Mesenchymal stem cell (in vitro differentiated cells and primary cell): ENCODE measurements at regions not wholly inside any gene's neighbourhood (a gene's known extent, or its start where the extent isn't known, plus 50 kb on each side); places are given as distances from the start of the nearest gene placed in this dataset.

Source experiments
- DNase-seq: peaks from one replicate; pipeline ENCODE4 v3.0.0-alpha.2; 2013
- H2AFZ ChIP-seq: one replicate; pipeline ENCODE4 v1.6.1; 2013; ENCODE audit warnings: low read depth, mild to moderate bottlenecking, control low read depth, inconsistent platforms, low read length, moderate library complexity
- H2AK5ac ChIP-seq: 2 replicates; pipeline ENCODE4 v1.6.1; 2013; ENCODE audit warnings: low read length, moderate library complexity, mild to moderate bottlenecking, inconsistent platforms; ENCODE audit not compliant: severe bottlenecking
- H2BK120ac ChIP-seq: one replicate; pipeline ENCODE4 v1.6.1; 2013; ENCODE audit warnings: low read depth, mild to moderate bottlenecking, inconsistent platforms, low read length, moderate library complexity
- H2BK12ac ChIP-seq, 2 experiments: one replicate each; pipeline ENCODE4 v1.6.1; 2013; ENCODE audit warnings: inconsistent platforms in 2 of 2, low read length in 2 of 2, mild to moderate bottlenecking in 2 of 2, moderate library complexity in 2 of 2, control low read depth in 1 of 2
- H2BK15ac ChIP-seq: one replicate; pipeline ENCODE4 v1.6.1; 2013; ENCODE audit warnings: mild to moderate bottlenecking, low read depth, inconsistent platforms; ENCODE audit not compliant: poor library complexity, severe bottlenecking
- H2BK5ac ChIP-seq: 2 replicates; pipeline ENCODE4 v1.6.1; 2013; ENCODE audit warnings: low read depth, mild to moderate bottlenecking, low read length, control low read depth, inconsistent platforms; ENCODE audit not compliant: poor library complexity, severe bottlenecking
- H3K14ac ChIP-seq, 2 experiments: one replicate each; pipeline ENCODE4 v1.6.1; 2013; ENCODE audit warnings: inconsistent platforms in 2 of 2, low read length in 2 of 2, control low read depth in 1 of 2, mild to moderate bottlenecking in 1 of 2, moderate library complexity in 1 of 2
- H3K18ac ChIP-seq, 2 experiments: one replicate each; pipeline ENCODE4 v1.6.1; 2013; ENCODE audit warnings: inconsistent platforms in 2 of 2, low read length in 2 of 2, control low read depth in 1 of 2, low read depth in 1 of 2, mild to moderate bottlenecking in 1 of 2
- H3K23ac ChIP-seq, 2 experiments: one replicate each; pipeline ENCODE4 v1.6.1; 2013; ENCODE audit warnings: inconsistent platforms in 2 of 2, low read length in 2 of 2, mild to moderate bottlenecking in 2 of 2, moderate library complexity in 2 of 2, control low read depth in 1 of 2
- H3K27ac ChIP-seq: 2 replicates; pipeline ENCODE4 v1.5.1; 2013; ENCODE audit warnings: mild to moderate bottlenecking, moderate library complexity, low read length, control low read depth, inconsistent platforms; ENCODE audit not compliant: poor library complexity, severe bottlenecking
- H3K27me3 ChIP-seq, 2 experiments: 2 replicates each; pipeline versions ENCODE4 v1.6.1 to v1.7.0; 2013; ENCODE audit warnings: low read length in 2 of 2, mild to moderate bottlenecking in 2 of 2, moderate library complexity in 2 of 2, control low read depth in 1 of 2, inconsistent platforms in 1 of 2; ENCODE audit not compliant: control insufficient read depth in 1 of 2, insufficient read depth in 1 of 2
- H3K36me3 ChIP-seq, 2 experiments: 2 replicates each; pipeline versions ENCODE4 v1.6.1 to v1.7.0; 2013; ENCODE audit warnings: low read length in 2 of 2, control low read depth in 1 of 2, inconsistent platforms in 1 of 2, low read depth in 1 of 2, mild to moderate bottlenecking in 1 of 2; ENCODE audit not compliant: insufficient read depth in 2 of 2, control insufficient read depth in 1 of 2
- H3K4ac ChIP-seq, 2 experiments: one replicate each; pipeline ENCODE4 v1.6.1; 2013; ENCODE audit warnings: inconsistent platforms in 2 of 2, low read length in 2 of 2, mild to moderate bottlenecking in 2 of 2, moderate library complexity in 2 of 2, control low read depth in 1 of 2, low read depth in 1 of 2
- H3K4me1 ChIP-seq: 2 replicates; pipeline ENCODE4 v1.6.1; 2013; ENCODE audit warnings: low read depth, low read length, control low read depth; ENCODE audit not compliant: control insufficient read depth, insufficient read depth
- H3K4me2 ChIP-seq: 2 replicates; pipeline ENCODE4 v1.6.1; 2013; ENCODE audit warnings: low read length, mild to moderate bottlenecking, inconsistent platforms; ENCODE audit not compliant: poor library complexity, severe bottlenecking
- H3K4me3 ChIP-seq, 2 experiments: 2 replicates each; pipeline versions ENCODE4 v1.5.1 to v1.7.0; 2013; ENCODE audit warnings: low read length in 2 of 2, mild to moderate bottlenecking in 2 of 2, control low read depth in 1 of 2, low read depth in 1 of 2; ENCODE audit not compliant: insufficient read depth in 1 of 2
- H3K79me1 ChIP-seq: replicated peaks from 2 replicates; pipeline ENCODE4 v1.6.1; 2013; ENCODE audit warnings: mild to moderate bottlenecking, control low read depth, low read length, inconsistent platforms; ENCODE audit not compliant: poor library complexity, severe bottlenecking
- H3K9ac ChIP-seq: 2 replicates; pipeline ENCODE4 v1.7.0; 2013; ENCODE audit warnings: mild to moderate bottlenecking, low read length, moderate library complexity
- H3K9me3 ChIP-seq: 2 replicates; pipeline ENCODE4 v1.7.0; 2013; ENCODE audit warnings: mild to moderate bottlenecking, low read length; ENCODE audit not compliant: control insufficient read depth
- H4K8ac ChIP-seq: one replicate; pipeline ENCODE4 v1.6.1; 2013; ENCODE audit warnings: inconsistent platforms, mild to moderate bottlenecking, low read length, moderate library complexity
- H4K91ac ChIP-seq: one replicate; pipeline ENCODE4 v1.6.1; 2013; ENCODE audit warnings: mild to moderate bottlenecking, low read length, inconsistent platforms
- WGBS: methylation state at CpG from one replicate; pipeline ENCODE4 v1.1.7; 2013; ENCODE audit warnings: mixed read lengths; 5-methylcytosine and 5-hydroxymethylcytosine counted together

DNA sequence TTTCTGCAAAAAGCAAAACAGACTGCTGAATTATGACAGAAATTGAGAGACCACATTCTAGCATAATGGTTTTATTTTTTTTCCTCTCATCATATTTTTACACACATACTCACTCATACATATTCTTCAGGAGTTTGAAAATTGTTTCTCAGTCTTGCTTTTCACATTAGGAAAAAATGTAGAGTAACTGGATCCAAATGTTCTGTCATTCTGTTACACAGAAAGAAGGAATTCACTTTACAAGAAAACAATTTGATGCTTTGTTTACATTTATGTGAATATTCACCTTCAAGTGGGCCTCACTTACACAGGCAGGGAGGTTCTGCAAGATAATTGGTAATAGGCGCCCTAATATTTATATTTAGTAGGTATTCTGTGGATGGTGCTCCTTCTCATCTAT lies 82.0 kb downstream of the ARL4A start:
- Histone ChIP-seq H4K91ac (no peak overlapping the region), H2BK12ac (no peak overlapping the region), H3K23ac (no peak overlapping the region), H3K36me3 (no peaks in the 10 kb centered on the region), H3K9me3 (peaks cover 2% of the 10 kb centered on the region), H3K9ac (no peak overlapping the region), H3K4ac (no peak overlapping the region), H2BK15ac (no peak overlapping the region), H2AFZ (no peak overlapping the region), H2BK120ac (no peak overlapping the region), H3K18ac (no peak overlapping the region), H4K8ac (no peak overlapping the region), H2BK5ac (no peak overlapping the region), H3K4me2 (no peak overlapping the region), H3K79me1 (no peaks in the 10 kb centered on the region), H3K4me1 (no peaks in the 10 kb centered on the region), H3K27me3 (no peaks in the 10 kb centered on the region), H3K14ac (no peak overlapping the region), H3K4me3 (no peak overlapping the region), H3K27ac (no peak overlapping the region), H2AK5ac (no peak overlapping the region)
- WGBS, result 60% methylated on average over 1 of the region's 1 CpG
- no peak for DNase-seq

DNA sequence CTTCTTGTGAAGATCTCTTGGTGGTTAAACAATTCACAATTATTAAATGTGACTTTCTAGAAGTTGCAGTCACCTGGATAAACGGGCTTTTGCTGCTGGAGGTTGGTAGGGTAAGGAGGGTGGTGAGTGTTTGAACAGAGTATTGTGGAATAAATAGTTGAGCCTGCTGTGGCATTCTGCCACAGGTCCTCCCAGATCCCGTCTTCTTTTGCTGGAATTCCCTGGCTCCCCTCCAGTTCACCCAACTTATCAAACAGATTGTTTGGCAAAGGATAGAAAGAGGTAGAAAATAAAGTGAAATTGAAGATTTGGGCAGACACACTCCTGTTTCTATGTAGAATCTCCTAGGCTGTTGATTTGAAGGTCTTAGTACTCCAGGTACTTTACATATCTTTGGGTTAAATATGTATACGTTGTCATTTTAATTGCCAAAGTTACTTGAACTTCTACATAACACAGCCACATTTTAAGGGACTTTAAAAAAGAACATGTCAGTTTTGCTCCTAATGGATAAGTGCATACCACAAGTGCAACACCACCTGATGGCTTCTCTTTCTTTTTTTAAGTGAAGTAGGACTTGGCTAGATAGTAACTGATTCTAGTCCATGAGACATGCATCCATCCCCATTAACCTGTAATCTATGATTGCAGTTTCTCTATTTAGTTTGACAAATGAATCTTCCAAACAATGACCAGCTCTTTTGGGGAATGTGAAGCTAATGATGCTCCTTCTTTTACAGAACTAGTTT lies 83.0 kb downstream of the ARL4A start:
- Histone ChIP-seq H2BK15ac (no peak overlapping the region), H3K4me3 (no peak overlapping the region), H3K18ac (no peak overlapping the region), H3K23ac (no peak overlapping the region), H3K79me1 (no peaks in the 10 kb centered on the region), H3K27me3 (no peaks in the 10 kb centered on the region), H3K36me3 (no peaks in the 10 kb centered on the region), H3K14ac (no peak overlapping the region), H2AFZ (no peak overlapping the region), H3K4me1 (no peaks in the 10 kb centered on the region), H4K91ac (no peak overlapping the region), H3K9ac (no peak overlapping the region), H3K9me3 (peaks cover 2% of the 10 kb centered on the region), H3K27ac (no peak overlapping the region), H2AK5ac (no peak overlapping the region), H3K4me2 (no peak overlapping the region), H2BK5ac (no peak overlapping the region), H2BK12ac (no peak overlapping the region), H4K8ac (no peak overlapping the region), H2BK120ac (no peak overlapping the region), H3K4ac (no peak overlapping the region)
- no peak for DNase-seq
- WGBS, result 79% methylated on average over 1 of the region's 3 CpGs

DNA sequence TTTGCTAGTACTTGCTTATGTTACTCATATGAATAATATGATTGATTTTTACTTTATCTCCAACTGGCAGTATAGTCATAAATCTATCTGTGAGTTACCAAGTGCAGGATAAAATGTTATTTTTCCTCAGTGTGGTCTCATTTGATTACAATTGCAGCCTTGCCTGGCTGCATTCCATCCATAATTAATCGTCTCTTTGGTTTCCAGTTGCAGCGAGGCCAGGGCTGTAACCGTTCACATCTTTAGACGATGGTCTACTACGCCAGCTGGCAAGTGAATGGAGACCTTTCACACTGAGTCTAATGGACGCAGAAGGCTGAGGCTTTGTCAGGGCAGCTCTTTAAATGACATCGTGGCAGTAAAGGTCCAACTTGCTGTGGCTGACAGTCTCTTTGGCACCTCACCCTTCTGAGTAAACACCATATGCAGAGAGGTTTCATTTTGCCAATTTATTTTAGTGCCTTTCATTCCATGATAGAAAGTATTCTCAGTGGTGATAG lies 84.0 kb downstream of the ARL4A start:
- H3K9me3 ChIP-seq, result peaks cover 2% of the 10 kb centered on the region
- no peak overlapping the region for H3K27ac ChIP-seq

DNA sequence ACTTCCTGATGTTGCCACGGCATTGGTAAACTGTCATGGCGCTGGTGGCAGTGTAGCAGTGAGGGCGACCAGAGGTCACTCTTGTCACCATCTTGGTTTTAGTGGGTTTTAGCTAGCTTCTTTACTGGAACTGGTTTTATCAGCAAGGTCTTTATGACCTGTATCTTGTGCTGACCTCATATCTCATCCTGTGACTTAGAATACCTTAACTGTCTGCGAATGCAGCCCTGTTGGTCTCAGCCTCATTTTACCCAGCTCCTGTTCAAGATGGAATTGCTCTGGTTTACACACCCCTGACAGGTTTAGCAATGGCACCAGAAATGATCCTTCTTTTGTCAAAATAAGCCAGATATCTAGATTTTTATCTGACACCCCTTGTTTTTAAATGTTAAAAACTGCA lies 85.3 kb downstream of the ARL4A start:
- Histone ChIP-seq H2BK120ac (no peak overlapping the region), H2AK5ac (no peak overlapping the region), H2BK12ac (no peak overlapping the region), H3K9ac (no peak overlapping the region), H2AFZ (no peak overlapping the region), H2BK15ac (no peak overlapping the region), H4K91ac (no peak overlapping the region), H3K27ac (no peak overlapping the region), H3K36me3 (no peaks in the 10 kb centered on the region), H3K18ac (no peak overlapping the region), H4K8ac (no peak overlapping the region), H3K23ac (no peak overlapping the region), H3K4me3 (no peak overlapping the region), H3K4me2 (no peak overlapping the region), H2BK5ac (no peak overlapping the region), H3K4me1 (no peaks in the 10 kb centered on the region), H3K27me3 (no peaks in the 10 kb centered on the region), H3K14ac (no peak overlapping the region), H3K79me1 (no peaks in the 10 kb centered on the region), H3K4ac (no peak overlapping the region), H3K9me3 (peaks cover 2% of the 10 kb centered on the region)
- over 99% methylated on average over 4 of the region's 4 CpGs for WGBS
- DNase-seq, result no peak

More for the DNA sequence above, 84.0 kb downstream of the ARL4A start:
- H2BK5ac ChIP-seq, result no peak overlapping the region
- H2BK15ac ChIP-seq, result no peak overlapping the region
- H3K36me3 ChIP-seq, result no peaks in the 10 kb centered on the region
- no peaks in the 10 kb centered on the region for H3K4me1 ChIP-seq
- no peak for DNase-seq
- no peak overlapping the region for H2BK12ac ChIP-seq
- no peaks in the 10 kb centered on the region for H3K79me1 ChIP-seq
- H2BK120ac ChIP-seq, result no peak overlapping the region
- no peak overlapping the region for H3K4ac ChIP-seq
- peak overlapping the region in 1 of 2 experiments; percentile 60 for H3K4me3 ChIP-seq
- 86% methylated on average over 7 of the region's 7 CpGs for WGBS
- H2AFZ ChIP-seq, result no peak overlapping the region
- no peak overlapping the region for H3K14ac ChIP-seq
- no peak overlapping the region for H2AK5ac ChIP-seq
- peak overlapping the region; percentile 41 for H3K9ac ChIP-seq
- no peak overlapping the region for H4K91ac ChIP-seq
- H3K23ac ChIP-seq, result no peak overlapping the region
- H3K4me2 ChIP-seq, result no peak overlapping the region
- no peaks in the 10 kb centered on the region for H3K27me3 ChIP-seq
- peak overlapping the region in 1 of 2 experiments; percentile 2 for H3K18ac ChIP-seq
- H4K8ac ChIP-seq, result no peak overlapping the region
